ENCODE measurements at regions not wholly inside any gene's neighbourhood (a gene's known extent, or its start where the extent isn't known, plus 50 kb on each side); places are given as distances from the start of the nearest gene placed in this dataset.

DNA sequence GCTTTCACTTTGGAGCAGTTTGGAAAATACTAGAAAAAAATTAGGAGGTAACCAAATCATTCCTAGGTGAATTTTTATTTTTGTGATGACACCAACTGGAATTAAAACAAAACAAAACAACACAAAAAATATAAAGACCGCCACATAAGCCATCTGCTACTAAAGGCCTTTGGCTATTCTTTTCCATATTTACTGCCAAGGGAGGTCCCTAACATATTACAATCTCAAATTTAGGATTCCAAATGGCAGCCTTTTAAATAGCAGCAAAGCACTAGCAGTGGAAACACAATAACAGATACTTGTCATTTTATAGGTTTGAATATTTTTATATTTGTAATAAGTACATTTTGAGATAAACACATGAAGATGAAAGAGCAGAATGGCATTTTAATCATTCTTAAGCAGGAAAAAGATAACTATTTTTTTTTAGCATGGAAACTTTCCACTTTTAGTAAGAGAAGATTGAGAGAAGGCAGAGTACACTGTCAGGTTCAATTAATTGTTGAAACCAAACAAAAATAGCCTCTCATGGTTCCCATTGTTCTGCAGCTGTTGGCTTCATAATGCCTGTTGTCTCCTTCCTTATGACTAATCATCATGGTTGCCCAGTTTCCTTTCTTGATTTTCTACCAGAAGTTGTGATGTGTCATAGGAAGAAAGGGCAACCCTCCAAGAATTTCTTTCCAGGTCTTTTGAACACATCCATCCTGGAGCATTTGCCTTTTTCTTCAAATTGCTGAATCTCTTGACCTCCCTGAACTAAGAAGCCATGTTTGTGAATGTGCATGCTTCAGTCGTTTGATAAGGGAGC, 219.0 kb upstream of the EMCN start:
- H3K9me3 ChIP-seq (ENCODE audit: low read length): no peaks in the 10 kb centered on the region
- H3K9ac ChIP-seq (ENCODE audit: low read length): no peak overlapping the region
- H3K36me3 ChIP-seq (ENCODE audit: insufficient read depth, low read length): no peaks in the 10 kb centered on the region
- no peaks in the 10 kb centered on the region for H3K27me3 ChIP-seq (ENCODE audit: insufficient read depth, low read length)
- no peaks in the 10 kb centered on the region for H4K20me1 ChIP-seq (ENCODE audit: insufficient read depth, low read length)
- H3K4me3 ChIP-seq (ENCODE audit: low read depth, low read length, poor library complexity, severe bottlenecking): no peak overlapping the region
- TF ChIP-seq, protein P1, sequence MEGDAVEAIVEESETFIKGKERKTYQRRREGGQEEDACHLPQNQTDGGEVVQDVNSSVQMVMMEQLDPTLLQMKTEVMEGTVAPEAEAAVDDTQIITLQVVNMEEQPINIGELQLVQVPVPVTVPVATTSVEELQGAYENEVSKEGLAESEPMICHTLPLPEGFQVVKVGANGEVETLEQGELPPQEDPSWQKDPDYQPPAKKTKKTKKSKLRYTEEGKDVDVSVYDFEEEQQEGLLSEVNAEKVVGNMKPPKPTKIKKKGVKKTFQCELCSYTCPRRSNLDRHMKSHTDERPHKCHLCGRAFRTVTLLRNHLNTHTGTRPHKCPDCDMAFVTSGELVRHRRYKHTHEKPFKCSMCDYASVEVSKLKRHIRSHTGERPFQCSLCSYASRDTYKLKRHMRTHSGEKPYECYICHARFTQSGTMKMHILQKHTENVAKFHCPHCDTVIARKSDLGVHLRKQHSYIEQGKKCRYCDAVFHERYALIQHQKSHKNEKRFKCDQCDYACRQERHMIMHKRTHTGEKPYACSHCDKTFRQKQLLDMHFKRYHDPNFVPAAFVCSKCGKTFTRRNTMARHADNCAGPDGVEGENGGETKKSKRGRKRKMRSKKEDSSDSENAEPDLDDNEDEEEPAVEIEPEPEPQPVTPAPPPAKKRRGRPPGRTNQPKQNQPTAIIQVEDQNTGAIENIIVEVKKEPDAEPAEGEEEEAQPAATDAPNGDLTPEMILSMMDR (IDR thresholded peaks at IDR 0.05; ENCODE audit: low read length): no peak
- no peak for TF ChIP-seq EZH2 (IDR thresholded peaks at IDR 0.05; ENCODE audit: borderline replicate concordance, low read length)
- no peak overlapping the region for H3K27ac ChIP-seq (ENCODE audit: low read depth, low read length, poor library complexity, severe bottlenecking)
- no peaks in the 10 kb centered on the region for H3K4me1 ChIP-seq (ENCODE audit: insufficient read depth, low read length, severe bottlenecking)
- no peaks in the 10 kb centered on the region for H3F3A ChIP-seq (ENCODE audit: insufficient read depth, low read length)
- H2AFZ ChIP-seq (ENCODE audit: low read length): no peak overlapping the region
- no peaks in the 10 kb centered on the region for H3K79me2 ChIP-seq (ENCODE audit: insufficient read depth, low read length)
- no peak overlapping the region for H3K4me2 ChIP-seq (ENCODE audit: low read length)
- no peaks in the 10 kb centered on the region for H3K9me2 ChIP-seq (ENCODE audit: low read depth, low read length)

DNA sequence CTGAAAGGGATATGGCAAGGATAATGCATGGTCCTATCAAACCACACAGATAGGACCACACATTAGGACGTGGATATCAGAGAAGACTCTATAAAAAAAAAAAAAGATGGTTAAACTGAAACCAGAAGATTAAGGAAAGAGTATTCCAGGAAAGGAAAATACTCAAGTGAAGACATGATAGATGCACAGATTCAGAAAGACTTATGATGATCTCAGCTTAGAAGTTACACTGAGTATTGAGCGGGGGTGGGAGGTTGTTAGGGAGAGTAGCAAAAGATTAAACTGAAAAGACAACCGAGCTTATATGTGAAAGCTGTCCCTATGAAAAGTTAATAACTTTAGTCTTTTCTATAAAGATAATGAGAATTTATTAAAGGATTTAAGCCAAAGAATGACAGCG, 211.0 kb upstream of the EMCN start:
- Histone ChIP-seq H3K9ac (ENCODE audit: low read length) (no peak overlapping the region), H3F3A (ENCODE audit: insufficient read depth, low read length) (no peaks in the 10 kb centered on the region), H3K4me2 (ENCODE audit: low read length) (no peak overlapping the region), H3K27me3 (ENCODE audit: insufficient read depth, low read length) (no peaks in the 10 kb centered on the region), H2AFZ (ENCODE audit: low read length) (no peak overlapping the region), H3K79me2 (ENCODE audit: insufficient read depth, low read length) (no peaks in the 10 kb centered on the region), H3K4me1 (ENCODE audit: insufficient read depth, low read length, severe bottlenecking) (no peaks in the 10 kb centered on the region), H3K9me2 (ENCODE audit: low read depth, low read length) (no peaks in the 10 kb centered on the region), H3K4me3 (ENCODE audit: low read depth, low read length, poor library complexity, severe bottlenecking) (no peak overlapping the region), H3K36me3 (ENCODE audit: insufficient read depth, low read length) (no peaks in the 10 kb centered on the region), H3K9me3 (ENCODE audit: low read length) (no peaks in the 10 kb centered on the region), H4K20me1 (ENCODE audit: insufficient read depth, low read length) (no peaks in the 10 kb centered on the region), H3K27ac (ENCODE audit: low read depth, low read length, poor library complexity, severe bottlenecking) (no peak overlapping the region)
- TF ChIP-seq, protein P1 (IDR thresholded peaks at IDR 0.05; ENCODE audit: low read length): no peak
- TF ChIP-seq EZH2 (IDR thresholded peaks at IDR 0.05; ENCODE audit: borderline replicate concordance, low read length): no peak

DNA sequence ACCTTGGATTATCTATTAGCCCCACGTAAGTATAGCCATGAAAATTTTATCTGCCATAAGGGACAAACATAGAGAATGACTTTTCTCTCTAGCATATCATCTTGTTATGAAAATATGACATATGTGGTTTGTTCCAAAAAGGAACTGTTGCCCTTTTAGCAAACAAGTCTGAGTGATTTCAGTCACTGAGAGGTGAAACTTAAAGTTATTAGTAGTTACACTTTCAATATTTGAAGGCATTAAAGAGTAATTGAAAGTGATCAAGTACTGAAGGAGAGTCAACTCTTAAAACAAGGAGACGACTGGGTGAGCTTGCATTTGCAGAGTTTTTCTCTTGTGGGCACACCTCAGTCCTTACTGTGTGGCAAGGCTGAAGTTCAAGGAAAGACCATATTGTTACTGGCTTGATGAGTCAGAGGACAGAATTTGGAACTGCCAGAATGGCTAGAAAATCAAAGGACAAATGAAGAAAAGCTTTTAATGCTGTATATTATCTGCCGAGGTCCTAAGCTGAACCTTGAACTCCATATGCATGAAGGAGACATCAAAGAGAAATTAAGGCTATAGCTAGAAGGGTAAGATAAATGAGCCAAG, 205.1 kb upstream of the EMCN start:
- Histone ChIP-seq H3K36me3 (ENCODE audit: insufficient read depth, low read length) (no peaks in the 10 kb centered on the region), H3K9me2 (ENCODE audit: low read depth, low read length) (no peaks in the 10 kb centered on the region), H3F3A (ENCODE audit: insufficient read depth, low read length) (no peaks in the 10 kb centered on the region), H4K20me1 (ENCODE audit: insufficient read depth, low read length) (no peaks in the 10 kb centered on the region), H3K27ac (ENCODE audit: low read depth, low read length, poor library complexity, severe bottlenecking) (no peak overlapping the region), H3K27me3 (ENCODE audit: insufficient read depth, low read length) (no peaks in the 10 kb centered on the region), H3K79me2 (ENCODE audit: insufficient read depth, low read length) (no peaks in the 10 kb centered on the region), H3K9ac (ENCODE audit: low read length) (no peak overlapping the region), H2AFZ (ENCODE audit: low read length) (no peak overlapping the region), H3K4me1 (ENCODE audit: insufficient read depth, low read length, severe bottlenecking) (no peaks in the 10 kb centered on the region), H3K9me3 (ENCODE audit: low read length) (no peaks in the 10 kb centered on the region), H3K4me3 (ENCODE audit: low read depth, low read length, poor library complexity, severe bottlenecking) (no peak overlapping the region), H3K4me2 (ENCODE audit: low read length) (no peak overlapping the region)
- TF ChIP-seq EZH2 (IDR thresholded peaks at IDR 0.05; ENCODE audit: borderline replicate concordance, low read length): no peak
- TF ChIP-seq, protein P1 (IDR thresholded peaks at IDR 0.05; ENCODE audit: low read length): no peak
